ENCODE measurements at regions not wholly inside any gene's neighbourhood (a gene's known extent, or its start where the extent isn't known, plus 50 kb on each side); places are given as distances from the start of the nearest gene placed in this dataset.
A peak's percentile ranks its signal among the peaks of the same experiment; 100 is the strongest.

- Histone ChIP-seq H3K27me3 (no peaks in the 10 kb centered on the region), H3K36me3 (no peaks in the 10 kb centered on the region), H3K4me1 (no peaks in the 10 kb centered on the region), H3K4me3 (no peak overlapping the region), H3K9me3 (no peaks in the 10 kb centered on the region), H3K27ac (no peak overlapping the region)
- DNase-seq (no peak), ATAC-seq (ENCODE audit: low FRiP score in 2 of 2) (no peak)
- 88 to 100% methylated on average over 1 of the region's 1 CpG for WGBS, 2 donors
- TF ChIP-seq CTCF (IDR thresholded peaks at IDR 0.05) (no peak), EP300 (IDR thresholded peaks at IDR 0.05) (no peak), POLR2AphosphoS5 (IDR thresholded peaks at IDR 0.05) (no peak), POLR2A (IDR thresholded peaks at IDR 0.05) (no peak)
Measured at GRCh38 chr1:213484758-213485157, 433.7 kb downstream of the RPS6KC1 start.

GRCh38 chr1:213486488-213486887, 435.4 kb downstream of the RPS6KC1 start:
- Histone ChIP-seq H3K27ac (no peak overlapping the region), H3K4me1 (no peaks in the 10 kb centered on the region), H3K36me3 (no peaks in the 10 kb centered on the region), H3K27me3 (no peaks in the 10 kb centered on the region), H3K9me3 (no peaks in the 10 kb centered on the region), H3K4me3 (no peak overlapping the region)
- TF ChIP-seq EP300 (IDR thresholded peaks at IDR 0.05), result no peak
- no peak for TF ChIP-seq POLR2A (IDR thresholded peaks at IDR 0.05)
- TF ChIP-seq CTCF (IDR thresholded peaks at IDR 0.05), result no peak
- TF ChIP-seq POLR2AphosphoS5 (IDR thresholded peaks at IDR 0.05), result no peak
- DNase-seq, result no peak
- ATAC-seq (ENCODE audit: low FRiP score in 2 of 2), result no peak
- 63 to 92% methylated on average over 2 to 3 of the region's 3 CpGs for WGBS, 2 donors

GRCh38 chr1:213491468-213491867, 440.4 kb downstream of the RPS6KC1 start:
- H3K36me3 ChIP-seq, result no peaks in the 10 kb centered on the region
- H3K27me3 ChIP-seq, result no peaks in the 10 kb centered on the region
- peak in 1 of 2 donors; percentile 17 for ATAC-seq (ENCODE audit: low FRiP score in 2 of 2)
- H3K4me1 ChIP-seq, result no peaks in the 10 kb centered on the region
- DNase-seq, result no peak
- H3K4me3 ChIP-seq, result no peak overlapping the region
- TF ChIP-seq EP300 (IDR thresholded peaks at IDR 0.05) (no peak), POLR2AphosphoS5 (IDR thresholded peaks at IDR 0.05) (no peak), CTCF (IDR thresholded peaks at IDR 0.05) (no peak), POLR2A (IDR thresholded peaks at IDR 0.05) (no peak)
- H3K9me3 ChIP-seq, result no peaks in the 10 kb centered on the region
- 80 to 82% methylated on average over 5 of the region's 5 CpGs for WGBS, 2 donors
- H3K27ac ChIP-seq, result no peak overlapping the region

- ATAC-seq (ENCODE audit: low FRiP score in 2 of 2) (no peak), DNase-seq (no peak)
- Histone ChIP-seq H3K9me3 (no peaks in the 10 kb centered on the region), H3K27me3 (no peaks in the 10 kb centered on the region), H3K4me3 (no peak overlapping the region), H3K4me1 (no peaks in the 10 kb centered on the region), H3K27ac (no peak overlapping the region), H3K36me3 (no peaks in the 10 kb centered on the region)
- TF ChIP-seq EP300 (IDR thresholded peaks at IDR 0.05) (no peak), CTCF (IDR thresholded peaks at IDR 0.05) (no peak), POLR2A (IDR thresholded peaks at IDR 0.05) (no peak), POLR2AphosphoS5 (IDR thresholded peaks at IDR 0.05) (no peak)
- 66 to 70% methylated on average over 21 of the region's 21 CpGs for WGBS, 2 donors
Measured at GRCh38 chr1:213492161-213493041, 441.4 kb downstream of the RPS6KC1 start.

GRCh38 chr1:213499444-213499843, 448.4 kb downstream of the RPS6KC1 start:
- peak in 1 of 2 donors; percentile 40 for ATAC-seq (ENCODE audit: low FRiP score in 2 of 2)
- TF ChIP-seq POLR2AphosphoS5 (IDR thresholded peaks at IDR 0.05) (no peak), EP300 (IDR thresholded peaks at IDR 0.05) (no peak), POLR2A (IDR thresholded peaks at IDR 0.05) (no peak), CTCF (IDR thresholded peaks at IDR 0.05) (no peak)
- Histone ChIP-seq H3K9me3 (peaks cover 0 to 3% (median 0%) of the 10 kb centered on the region in 4 donors), H3K36me3 (no peaks in the 10 kb centered on the region), H3K4me3 (no peak overlapping the region), H3K27ac (no peak overlapping the region), H3K27me3 (no peaks in the 10 kb centered on the region), H3K4me1 (no peaks in the 10 kb centered on the region)
- no peak for DNase-seq
- WGBS, 2 donors, result 93 to 94% methylated on average over 4 of the region's 4 CpGs
